ENCODE measurements at regions not wholly inside any gene's neighbourhood (a gene's known extent, or its start where the extent isn't known, plus 50 kb on each side); places are given as distances from the start of the nearest gene placed in this dataset.

DNA sequence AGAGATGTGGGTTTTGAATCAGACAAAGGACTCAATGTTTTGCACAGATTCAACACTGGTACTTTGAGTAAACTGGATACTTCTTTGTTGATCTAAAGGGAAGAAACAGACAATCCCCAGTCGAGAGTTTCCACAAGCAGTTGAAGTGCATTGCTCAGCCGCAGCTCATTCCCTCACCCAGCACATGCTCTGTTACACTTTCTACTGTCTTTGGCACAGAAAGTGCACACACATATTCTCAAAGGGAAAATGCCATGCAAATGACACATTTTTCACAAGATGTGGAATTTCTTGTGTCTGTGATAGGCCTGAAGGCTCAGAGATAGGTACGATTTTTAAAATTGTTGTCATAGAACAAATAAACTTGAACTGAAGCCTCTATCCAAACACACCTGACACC lies 258.9 kb upstream of the TRIB2 start:
- CTCF ChIA-PET: no interaction called here

More for the DNA sequence above, 258.9 kb upstream of the TRIB2 start:
- H3K9ac ChIP-seq (replicated peaks; ENCODE audit: extremely low read depth, insufficient read depth, low read length): no peak overlapping the region
- intact Hi-C loops (cut with micrococcal nuclease): no loop called here
- dilution Hi-C loops (cut with MboI; ENCODE audit: extremely low pct_ligation_motif_present, low sequenced_read_pairs): no loop called here
- H3K4me2 ChIP-seq (ENCODE audit: insufficient read depth, low read length): no peak overlapping the region
- FAIRE-seq (no peak), DNase-seq (ENCODE audit: low read depth, low spot score) (no peak)
- no peak overlapping the region for H3K4me3 ChIP-seq (replicated peaks in 1 of 3; ENCODE audit: insufficient read depth in 1 of 3, low read depth in 1 of 3, low read length in 3 of 3)
- H4K20me1 ChIP-seq (replicated peaks; ENCODE audit: control insufficient read depth, extremely low read depth, insufficient read depth, low read length): no peaks in the 10 kb centered on the region
- no TSS peak for BruUV-seq (replicated peaks)
- H3K36me3 ChIP-seq (ENCODE audit: control insufficient read depth in 2 of 2, extremely low read depth in 1 of 2, insufficient read depth in 2 of 2, low read length in 2 of 2): no peaks in the 10 kb centered on the region
- peaks cover 3% of the 10 kb centered on the region for H3K4me1 ChIP-seq (ENCODE audit: control insufficient read depth, extremely low read depth, insufficient read depth, low read length)
- H3K9me1 ChIP-seq (replicated peaks; ENCODE audit: control insufficient read depth, extremely low read depth, insufficient read depth, low read length): no peaks in the 10 kb centered on the region
- no peaks in the 10 kb centered on the region for H3K79me2 ChIP-seq (ENCODE audit: control insufficient read depth, insufficient read depth, low read length)
- H3K9me3 ChIP-seq (replicated peaks; ENCODE audit: control insufficient read depth, insufficient read depth, low read length): no peaks in the 10 kb centered on the region
- no peak overlapping the region for H2AFZ ChIP-seq (ENCODE audit: low read depth, low read length)
- POLR2A ChIA-PET: no interaction called here
- H3K27ac ChIP-seq (ENCODE audit: insufficient read depth, low read depth, low read length): no peak overlapping the region
- no peak for TF ChIP-seq GATA2 (IDR thresholded peaks at IDR 0.05; ENCODE audit: insufficient read depth, insufficient read length, low read depth, low read length)
- no peak for TF ChIP-seq JUN (IDR thresholded peaks at IDR 0.05; ENCODE audit: borderline replicate concordance, insufficient read depth, insufficient read length, low read depth)
- TF ChIP-seq, protein P1, sequence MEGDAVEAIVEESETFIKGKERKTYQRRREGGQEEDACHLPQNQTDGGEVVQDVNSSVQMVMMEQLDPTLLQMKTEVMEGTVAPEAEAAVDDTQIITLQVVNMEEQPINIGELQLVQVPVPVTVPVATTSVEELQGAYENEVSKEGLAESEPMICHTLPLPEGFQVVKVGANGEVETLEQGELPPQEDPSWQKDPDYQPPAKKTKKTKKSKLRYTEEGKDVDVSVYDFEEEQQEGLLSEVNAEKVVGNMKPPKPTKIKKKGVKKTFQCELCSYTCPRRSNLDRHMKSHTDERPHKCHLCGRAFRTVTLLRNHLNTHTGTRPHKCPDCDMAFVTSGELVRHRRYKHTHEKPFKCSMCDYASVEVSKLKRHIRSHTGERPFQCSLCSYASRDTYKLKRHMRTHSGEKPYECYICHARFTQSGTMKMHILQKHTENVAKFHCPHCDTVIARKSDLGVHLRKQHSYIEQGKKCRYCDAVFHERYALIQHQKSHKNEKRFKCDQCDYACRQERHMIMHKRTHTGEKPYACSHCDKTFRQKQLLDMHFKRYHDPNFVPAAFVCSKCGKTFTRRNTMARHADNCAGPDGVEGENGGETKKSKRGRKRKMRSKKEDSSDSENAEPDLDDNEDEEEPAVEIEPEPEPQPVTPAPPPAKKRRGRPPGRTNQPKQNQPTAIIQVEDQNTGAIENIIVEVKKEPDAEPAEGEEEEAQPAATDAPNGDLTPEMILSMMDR (IDR thresholded peaks at IDR 0.05; ENCODE audit: extremely low read depth in 1 of 2, insufficient read depth in 1 of 2, low read depth in 1 of 2, low read length in 2 of 2): no peak
- no peak for TF ChIP-seq POLR2AphosphoS5 (IDR thresholded peaks at IDR 0.05; ENCODE audit: insufficient read depth, low read depth, low read length)
- TF ChIP-seq MAX (IDR thresholded peaks at IDR 0.05; ENCODE audit: insufficient read depth, insufficient read length): no peak
- no peak for TF ChIP-seq FOS (IDR thresholded peaks at IDR 0.05; ENCODE audit: borderline replicate concordance, insufficient read depth, low read length)
- no peak for TF ChIP-seq EZH2 (IDR thresholded peaks at IDR 0.05; ENCODE audit: borderline replicate concordance, low read depth, low read length, severe bottlenecking)
- no peak for TF ChIP-seq MYC (IDR thresholded peaks at IDR 0.05; ENCODE audit: low read depth, low read length)
- no peak for TF ChIP-seq POLR2A (IDR thresholded peaks at IDR 0.05; ENCODE audit: low read depth, low read length)
- no peaks in the 10 kb centered on the region for H3K27me3 ChIP-seq (ENCODE audit: control insufficient read depth in 2 of 2, insufficient read depth in 2 of 2, low read length in 2 of 2)

Measured in endothelial cell of umbilical vein (primary cell).